Erythroblast (primary cell): ENCODE measurements at regions not wholly inside any gene's neighbourhood (a gene's known extent, or its start where the extent isn't known, plus 50 kb on each side); places are given as distances from the start of the nearest gene placed in this dataset.

Experiments
- GATA1 ChIP-seq: IDR thresholded peaks from 2 replicates; pipeline ENCODE4 v1.6.1; 2011; ENCODE audit warnings: low read depth, mild to moderate bottlenecking, control low read depth, low read length, moderate library complexity
- POLR2A ChIP-seq: IDR thresholded peaks from 2 replicates; pipeline ENCODE4 v1.6.1; 2011; ENCODE audit warnings: mild to moderate bottlenecking, low read length

DNA sequence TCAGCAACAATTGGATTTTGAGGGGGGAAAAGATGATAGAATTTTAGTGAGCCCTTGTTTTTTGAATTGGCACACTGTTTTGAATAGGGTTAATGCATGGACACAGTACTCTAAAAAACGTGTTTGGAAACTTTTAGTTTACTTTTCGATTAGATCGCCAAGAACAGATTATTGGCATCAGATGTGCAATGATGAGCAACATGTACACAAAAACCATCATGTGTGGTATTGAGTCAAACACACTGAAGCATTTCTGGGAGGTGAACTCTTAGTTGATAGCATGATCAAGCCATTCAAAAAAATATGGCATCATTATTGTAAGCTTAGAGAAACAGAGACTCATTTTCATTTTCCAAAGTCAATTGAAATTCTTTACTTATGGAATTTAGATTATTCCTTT lies 329.2 kb downstream of the ADAMTS20 start:
- TF ChIP-seq POLR2A (no peak), GATA1 (no peak)
